IPS DF 6.9 (cell line): ENCODE measurements at regions not wholly inside any gene's neighbourhood (a gene's known extent, or its start where the extent isn't known, plus 50 kb on each side); places are given as distances from the start of the nearest gene placed in this dataset.

ENCODE experiments used
- DNase-seq: peaks from one replicate; pipeline ENCODE4 v3.0.0-alpha.2; 2013; ENCODE audit warnings: low read depth, low spot score
- H3K27ac ChIP-seq: one replicate; pipeline ENCODE4 v1.5.1; 2013; ENCODE audit warnings: low read length, control low read depth
- H3K27me3 ChIP-seq: 2 replicates; pipeline ENCODE4 v1.6.1; 2013; ENCODE audit warnings: mild to moderate bottlenecking, low read length; ENCODE audit not compliant: control insufficient read depth, insufficient read depth
- H3K36me3 ChIP-seq: 2 replicates; pipeline ENCODE4 v1.6.1; 2013; ENCODE audit warnings: low read length; ENCODE audit not compliant: control insufficient read depth, insufficient read depth
- H3K4me1 ChIP-seq: 2 replicates; pipeline ENCODE4 v1.6.1; 2013; ENCODE audit warnings: low read length; ENCODE audit not compliant: control insufficient read depth, insufficient read depth
- H3K4me3 ChIP-seq: 2 replicates; pipeline ENCODE4 v1.5.1; 2013; ENCODE audit warnings: mild to moderate bottlenecking, low read length
- H3K9me3 ChIP-seq: 2 replicates; pipeline ENCODE4 v1.6.1; 2013; ENCODE audit warnings: low read length, inconsistent platforms; ENCODE audit not compliant: control insufficient read depth, insufficient read depth
- WGBS: extraction: QIAGEN DNeasy Blood & Tissue Kit; methylation state at CpG from one replicate; pipeline ENCODE4 v1.1.7; 2013; ENCODE audit warnings: mixed read lengths, missing lambda C conversion rate; ENCODE audit not compliant: insufficient read length, insufficient coverage; 5-methylcytosine and 5-hydroxymethylcytosine counted together

GRCh38 chr4:114264877-114265291 is 285.4 kb upstream of the ARSJ start:
- no peaks in the 10 kb centered on the region for H3K27me3 ChIP-seq
- no peaks in the 10 kb centered on the region for H3K4me1 ChIP-seq
- no peak overlapping the region for H3K27ac ChIP-seq
- no peak for DNase-seq
- WGBS: no CpG with 5 or more reads among the region's 1 CpG
- no peaks in the 10 kb centered on the region for H3K9me3 ChIP-seq
- H3K4me3 ChIP-seq: no peak overlapping the region
- no peaks in the 10 kb centered on the region for H3K36me3 ChIP-seq

GRCh38 chr4:114265342-114265741 is 285.9 kb upstream of the ARSJ start:
- no peaks in the 10 kb centered on the region for H3K9me3 ChIP-seq
- WGBS: no CpG with 5 or more reads among the region's 3 CpGs
- DNase-seq: no peak
- no peak overlapping the region for H3K27ac ChIP-seq
- H3K4me1 ChIP-seq: no peaks in the 10 kb centered on the region
- H3K27me3 ChIP-seq: no peaks in the 10 kb centered on the region
- no peaks in the 10 kb centered on the region for H3K36me3 ChIP-seq
- H3K4me3 ChIP-seq: no peak overlapping the region

- Histone ChIP-seq H3K9me3 (no peaks in the 10 kb centered on the region), H3K27me3 (no peaks in the 10 kb centered on the region), H3K36me3 (no peaks in the 10 kb centered on the region), H3K27ac (no peak overlapping the region), H3K4me3 (no peak overlapping the region), H3K4me1 (no peaks in the 10 kb centered on the region)
- no peak for DNase-seq
- WGBS: no CpG with 5 or more reads among the region's 1 CpG
Measured at GRCh38 chr4:114267976-114268375, 288.5 kb upstream of the ARSJ start.

GRCh38 chr4:114271031-114271430 is 291.6 kb upstream of the ARSJ start:
- Histone ChIP-seq H3K4me3 (no peak overlapping the region), H3K36me3 (no peaks in the 10 kb centered on the region), H3K27me3 (no peaks in the 10 kb centered on the region), H3K27ac (no peak overlapping the region), H3K4me1 (no peaks in the 10 kb centered on the region), H3K9me3 (no peaks in the 10 kb centered on the region)
- DNase-seq: no peak

- Histone ChIP-seq H3K27me3 (no peaks in the 10 kb centered on the region), H3K27ac (no peak overlapping the region), H3K9me3 (no peaks in the 10 kb centered on the region), H3K4me1 (no peaks in the 10 kb centered on the region), H3K4me3 (no peak overlapping the region), H3K36me3 (no peaks in the 10 kb centered on the region)
- DNase-seq: no peak
Measured at GRCh38 chr4:114272226-114272625, 292.8 kb upstream of the ARSJ start.

- Histone ChIP-seq H3K27ac (no peak overlapping the region), H3K36me3 (no peaks in the 10 kb centered on the region), H3K4me1 (no peaks in the 10 kb centered on the region), H3K27me3 (no peaks in the 10 kb centered on the region), H3K9me3 (no peaks in the 10 kb centered on the region), H3K4me3 (no peak overlapping the region)
- DNase-seq: no peak
- no CpG with 5 or more reads among the region's 1 CpG for WGBS
Measured at GRCh38 chr4:114273238-114273637, 293.8 kb upstream of the ARSJ start.

- Histone ChIP-seq H3K4me3 (no peak overlapping the region), H3K27ac (no peak overlapping the region), H3K27me3 (no peaks in the 10 kb centered on the region), H3K36me3 (no peaks in the 10 kb centered on the region), H3K9me3 (no peaks in the 10 kb centered on the region), H3K4me1 (no peaks in the 10 kb centered on the region)
- DNase-seq: no peak
- no CpG with 5 or more reads among the region's 2 CpGs for WGBS
Measured at GRCh38 chr4:114277690-114278089, 298.2 kb upstream of the ARSJ start.

- WGBS: no CpG with 5 or more reads among the region's 2 CpGs
- no peak overlapping the region for H3K4me3 ChIP-seq
- DNase-seq: no peak
- H3K27me3 ChIP-seq: no peaks in the 10 kb centered on the region
- H3K27ac ChIP-seq: no peak overlapping the region
- no peaks in the 10 kb centered on the region for H3K4me1 ChIP-seq
- no peaks in the 10 kb centered on the region for H3K36me3 ChIP-seq
- no peaks in the 10 kb centered on the region for H3K9me3 ChIP-seq
Measured at GRCh38 chr4:114279066-114279465, 299.6 kb upstream of the ARSJ start.

GRCh38 chr4:114279711-114280110 is 300.3 kb upstream of the ARSJ start:
- no CpG with 5 or more reads among the region's 3 CpGs for WGBS
- DNase-seq: no peak
- Histone ChIP-seq H3K27ac (no peak overlapping the region), H3K27me3 (no peaks in the 10 kb centered on the region), H3K4me3 (no peak overlapping the region), H3K4me1 (no peaks in the 10 kb centered on the region), H3K9me3 (no peaks in the 10 kb centered on the region), H3K36me3 (no peaks in the 10 kb centered on the region)

GRCh38 chr4:114280645-114281044 is 301.2 kb upstream of the ARSJ start:
- Histone ChIP-seq H3K4me3 (no peak overlapping the region), H3K9me3 (no peaks in the 10 kb centered on the region), H3K36me3 (no peaks in the 10 kb centered on the region), H3K27ac (no peak overlapping the region), H3K4me1 (no peaks in the 10 kb centered on the region), H3K27me3 (no peaks in the 10 kb centered on the region)
- no peak for DNase-seq

- H3K36me3 ChIP-seq: no peaks in the 10 kb centered on the region
- WGBS: 86% methylated on average over 1 of the region's 6 CpGs
- H3K4me1 ChIP-seq: no peaks in the 10 kb centered on the region
Measured at GRCh38 chr4:114281164-114281960, 301.9 kb upstream of the ARSJ start.

More at GRCh38 chr4:114281164-114281960, 301.9 kb upstream of the ARSJ start:
- Histone ChIP-seq H3K27me3 (no peaks in the 10 kb centered on the region), H3K4me3 (no peak overlapping the region), H3K27ac (no peak overlapping the region), H3K9me3 (no peaks in the 10 kb centered on the region)
- no peak for DNase-seq
